ENCODE measurements at regions not wholly inside any gene's neighbourhood (a gene's known extent, or its start where the extent isn't known, plus 50 kb on each side); places are given as distances from the start of the nearest gene placed in this dataset.
"Not testable (repeated sequence)": the region's sequence is repeated elsewhere in the genome, so short reads cannot be mapped to it uniquely, and the experiment has no call there.

DNA sequence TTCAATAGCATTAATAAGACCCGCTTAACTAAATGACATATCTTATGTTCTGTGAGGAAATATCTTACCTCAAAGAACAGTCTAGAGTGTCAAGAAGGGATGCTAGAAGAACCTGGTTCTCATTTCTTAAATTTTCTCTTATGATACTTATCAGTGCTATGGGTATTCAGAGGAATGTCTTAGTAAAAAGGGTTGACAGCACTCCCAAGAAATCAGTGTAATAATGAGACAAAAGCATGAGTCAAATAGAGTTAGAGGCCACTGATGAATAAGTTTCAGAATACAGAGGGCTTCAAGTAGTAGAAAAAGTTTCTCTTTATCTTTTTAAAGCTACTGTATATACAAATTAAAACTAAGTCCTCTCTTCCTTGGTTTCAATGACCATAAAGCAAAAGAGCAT, 242.8 kb downstream of the GJA1 start:
- Histone ChIP-seq H3K36me3 (no peaks in the 10 kb centered on the region), H3K27me3 (no peaks in the 10 kb centered on the region), H3K4me1 (no peaks in the 10 kb centered on the region), H3K4me3 (no peak overlapping the region), H3K27ac (no peak overlapping the region), H3K9me3 (no peaks in the 10 kb centered on the region)
- TF ChIP-seq, protein P1, sequence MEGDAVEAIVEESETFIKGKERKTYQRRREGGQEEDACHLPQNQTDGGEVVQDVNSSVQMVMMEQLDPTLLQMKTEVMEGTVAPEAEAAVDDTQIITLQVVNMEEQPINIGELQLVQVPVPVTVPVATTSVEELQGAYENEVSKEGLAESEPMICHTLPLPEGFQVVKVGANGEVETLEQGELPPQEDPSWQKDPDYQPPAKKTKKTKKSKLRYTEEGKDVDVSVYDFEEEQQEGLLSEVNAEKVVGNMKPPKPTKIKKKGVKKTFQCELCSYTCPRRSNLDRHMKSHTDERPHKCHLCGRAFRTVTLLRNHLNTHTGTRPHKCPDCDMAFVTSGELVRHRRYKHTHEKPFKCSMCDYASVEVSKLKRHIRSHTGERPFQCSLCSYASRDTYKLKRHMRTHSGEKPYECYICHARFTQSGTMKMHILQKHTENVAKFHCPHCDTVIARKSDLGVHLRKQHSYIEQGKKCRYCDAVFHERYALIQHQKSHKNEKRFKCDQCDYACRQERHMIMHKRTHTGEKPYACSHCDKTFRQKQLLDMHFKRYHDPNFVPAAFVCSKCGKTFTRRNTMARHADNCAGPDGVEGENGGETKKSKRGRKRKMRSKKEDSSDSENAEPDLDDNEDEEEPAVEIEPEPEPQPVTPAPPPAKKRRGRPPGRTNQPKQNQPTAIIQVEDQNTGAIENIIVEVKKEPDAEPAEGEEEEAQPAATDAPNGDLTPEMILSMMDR (IDR thresholded peaks at IDR 0.05) = no peak
- no peak for DNase-seq (ENCODE audit: low spot score in 2 of 2)
- intact Hi-C loops (cut with DNase I) = no loop called here

DNA sequence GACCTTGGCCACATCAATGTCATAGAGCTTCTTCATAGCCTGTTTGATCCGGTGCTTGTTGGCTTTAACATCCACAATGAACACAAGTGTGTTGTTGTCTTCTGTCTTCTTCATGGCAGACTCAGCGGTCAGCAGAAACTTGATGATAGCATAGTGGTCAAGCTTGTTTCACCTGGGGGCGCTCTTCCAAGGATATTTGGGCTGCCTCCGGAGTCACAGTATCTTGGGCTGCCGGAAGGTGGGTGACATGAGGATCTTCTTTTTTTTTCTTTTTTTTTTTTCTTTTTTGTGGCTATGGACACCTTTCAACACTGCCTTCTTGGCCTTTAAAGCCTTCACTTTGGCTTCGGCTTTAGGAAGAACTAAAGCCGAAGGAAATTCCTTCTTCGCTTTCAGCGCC, 244.6 kb downstream of the GJA1 start:
- intact Hi-C loops (cut with DNase I) = no loop called here

GRCh38 chr6:121682666-121683065, 247.2 kb downstream of the GJA1 start:
- Histone ChIP-seq H3K27ac (no peak overlapping the region), H3K27me3 (no peaks in the 10 kb centered on the region), H3K4me1 (no peaks in the 10 kb centered on the region), H3K9me3 (no peaks in the 10 kb centered on the region), H3K4me3 (no peak overlapping the region), H3K36me3 (no peaks in the 10 kb centered on the region)
- DNase-seq (ENCODE audit: low spot score in 2 of 2) = no peak
- intact Hi-C loops (cut with DNase I) = no loop called here
- TF ChIP-seq, protein P1 (IDR thresholded peaks at IDR 0.05) = no peak

More for the DNA sequence above, 244.6 kb downstream of the GJA1 start:
- Histone ChIP-seq H3K36me3 (no peaks in the 10 kb centered on the region), H3K27ac (no peak overlapping the region), H3K9me3 (no peaks in the 10 kb centered on the region), H3K27me3 (no peaks in the 10 kb centered on the region), H3K4me3 (no peak overlapping the region), H3K4me1 (no peaks in the 10 kb centered on the region)
- DNase-seq (ENCODE audit: low spot score in 2 of 2) = no peak
- TF ChIP-seq, protein P1 (IDR thresholded peaks at IDR 0.05) = no peak

GRCh38 chr6:121685806-121686205, 250.4 kb downstream of the GJA1 start:
- H3K27ac ChIP-seq; H3K36me3 ChIP-seq; DNase-seq (ENCODE audit: low spot score in 2 of 2); H3K4me3 ChIP-seq; H3K27me3 ChIP-seq; H3K9me3 ChIP-seq; intact Hi-C loops (cut with DNase I); H3K4me1 ChIP-seq: not testable (repeated sequence)

DNA sequence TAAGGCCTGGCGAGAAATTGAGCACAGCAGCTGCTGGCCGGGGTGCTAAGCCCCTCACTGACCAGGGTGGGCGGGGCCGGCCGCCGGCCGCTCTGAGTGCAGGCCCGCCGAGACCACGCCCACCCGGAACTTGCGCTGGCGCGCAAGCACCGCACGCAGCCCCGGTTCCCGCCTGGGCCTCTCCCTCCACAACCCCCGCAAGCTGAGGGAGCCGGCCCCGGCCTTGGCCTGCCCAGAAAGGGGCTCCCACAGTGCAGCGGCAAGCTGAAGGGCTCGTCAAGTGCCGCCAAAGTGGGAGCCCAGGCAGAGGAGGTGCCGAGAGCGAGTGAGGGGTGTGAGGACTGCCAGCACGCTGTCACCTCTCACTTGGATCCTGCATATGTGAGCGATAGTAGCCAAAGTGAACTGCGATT, 251.2 kb downstream of the GJA1 start:
- intact Hi-C loops (cut with DNase I) = no loop called here
- H3K4me1 ChIP-seq = no peaks in the 10 kb centered on the region
- no peaks in the 10 kb centered on the region for H3K36me3 ChIP-seq
- no peak overlapping the region for H3K4me3 ChIP-seq
- no peak overlapping the region for H3K27ac ChIP-seq
- no peaks in the 10 kb centered on the region for H3K27me3 ChIP-seq
- no peak for DNase-seq (ENCODE audit: low spot score in 2 of 2)
- no peaks in the 10 kb centered on the region for H3K9me3 ChIP-seq
- TF ChIP-seq, protein P1 (IDR thresholded peaks at IDR 0.05) = no peak

DNA sequence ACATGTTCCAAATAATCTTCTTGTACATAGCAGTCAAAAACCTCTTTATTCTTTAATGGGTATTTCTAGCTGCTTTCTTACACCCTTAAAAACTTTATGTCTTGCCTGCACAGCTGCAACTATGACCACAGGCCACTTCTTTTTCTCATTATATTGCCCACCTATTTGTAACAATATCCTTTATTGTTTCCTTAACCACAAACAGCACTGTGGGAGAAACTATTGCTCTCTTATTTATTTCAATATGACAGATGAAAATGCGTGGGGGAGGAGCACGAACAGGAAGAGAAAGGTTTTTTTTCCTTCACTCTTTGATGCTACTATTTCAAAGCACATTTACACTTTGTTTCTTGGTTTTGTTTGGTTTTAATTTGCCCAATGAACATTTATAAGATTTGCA, 253.5 kb downstream of the GJA1 start:
- DNase-seq (ENCODE audit: low spot score in 2 of 2) = no peak
- no peaks in the 10 kb centered on the region for H3K27me3 ChIP-seq
- no peak overlapping the region for H3K4me3 ChIP-seq
- no peaks in the 10 kb centered on the region for H3K36me3 ChIP-seq
- peaks cover 0 to 5% of the 10 kb centered on the region in 2 donors for H3K4me1 ChIP-seq
- intact Hi-C loops (cut with DNase I) = no loop called here
- H3K27ac ChIP-seq = no peak overlapping the region
- H3K9me3 ChIP-seq = no peaks in the 10 kb centered on the region
- TF ChIP-seq, protein P1 (IDR thresholded peaks at IDR 0.05) = no peak

Data from ascending aorta (tissue), 2 donors.